GM19467 (cell line): ENCODE measurements at regions not wholly inside any gene's neighbourhood (a gene's known extent, or its start where the extent isn't known, plus 50 kb on each side); places are given as distances from the start of the nearest gene placed in this dataset.
"Not testable (repeated sequence)": the region's sequence is repeated elsewhere in the genome, so short reads cannot be mapped to it uniquely, and the experiment has no call there.

Source experiments
- ATAC-seq: cut with Tn5 transposase; IDR thresholded peaks from one replicate; pipeline ENCODE4 v1.9.1; 2021; ENCODE audit warnings: mild to moderate bottlenecking, moderate library complexity; ENCODE audit not compliant: unreplicated experiment

DNA sequence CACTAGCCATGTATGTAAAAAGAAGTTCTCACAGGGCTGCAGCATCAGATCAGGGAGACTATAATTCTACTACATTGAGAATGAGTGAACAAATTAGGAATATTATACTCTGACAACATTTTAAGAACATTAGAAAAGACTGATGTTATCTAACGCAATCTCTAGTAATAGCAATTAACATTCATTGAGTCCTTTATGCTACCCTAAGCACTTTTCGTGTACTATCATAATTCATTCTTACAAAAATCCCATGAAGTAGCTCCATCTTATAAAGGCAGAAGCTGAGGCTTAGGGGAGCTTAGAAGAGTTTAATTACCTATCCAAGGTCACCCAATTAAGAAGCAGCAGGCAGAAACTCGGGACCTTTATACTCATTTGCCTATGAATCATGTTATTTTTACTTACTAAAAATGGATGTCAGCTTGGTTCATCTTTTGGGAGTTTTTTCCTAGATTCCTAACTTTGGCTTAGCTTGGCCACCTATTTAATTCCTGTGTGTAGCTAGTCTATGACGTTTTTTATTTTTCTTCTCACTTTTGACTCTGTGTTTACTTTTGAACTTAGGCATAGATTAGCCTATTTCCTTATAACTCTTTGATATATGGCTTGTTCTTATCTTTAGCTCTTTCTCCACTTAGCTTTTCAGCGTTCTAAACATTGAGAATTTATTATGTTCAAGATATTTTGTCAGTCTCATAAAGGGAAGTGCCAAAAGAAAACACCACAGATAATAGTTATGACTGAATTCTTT lies 333.5 kb upstream of the DCN start:
- ATAC-seq, result no peak

DNA sequence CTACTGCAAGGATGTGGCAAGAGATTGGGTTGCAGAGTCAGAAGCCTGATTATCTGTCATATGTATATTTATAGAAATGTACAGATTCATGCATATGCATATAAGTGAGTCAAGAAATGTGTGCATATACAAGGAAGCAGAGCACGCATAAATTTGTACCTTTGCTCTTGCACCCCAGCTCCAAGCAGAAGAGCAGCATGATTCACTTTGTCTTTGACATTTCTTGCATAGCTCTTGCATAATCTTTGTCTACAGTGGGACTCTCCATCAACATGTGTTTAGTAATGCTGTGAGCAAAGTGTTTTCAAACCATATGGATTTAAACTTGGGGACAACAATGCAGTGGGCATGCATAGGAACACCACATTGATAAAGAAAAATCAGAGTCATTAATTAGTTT lies 330.7 kb upstream of the DCN start:
- ATAC-seq, result no peak

DNA sequence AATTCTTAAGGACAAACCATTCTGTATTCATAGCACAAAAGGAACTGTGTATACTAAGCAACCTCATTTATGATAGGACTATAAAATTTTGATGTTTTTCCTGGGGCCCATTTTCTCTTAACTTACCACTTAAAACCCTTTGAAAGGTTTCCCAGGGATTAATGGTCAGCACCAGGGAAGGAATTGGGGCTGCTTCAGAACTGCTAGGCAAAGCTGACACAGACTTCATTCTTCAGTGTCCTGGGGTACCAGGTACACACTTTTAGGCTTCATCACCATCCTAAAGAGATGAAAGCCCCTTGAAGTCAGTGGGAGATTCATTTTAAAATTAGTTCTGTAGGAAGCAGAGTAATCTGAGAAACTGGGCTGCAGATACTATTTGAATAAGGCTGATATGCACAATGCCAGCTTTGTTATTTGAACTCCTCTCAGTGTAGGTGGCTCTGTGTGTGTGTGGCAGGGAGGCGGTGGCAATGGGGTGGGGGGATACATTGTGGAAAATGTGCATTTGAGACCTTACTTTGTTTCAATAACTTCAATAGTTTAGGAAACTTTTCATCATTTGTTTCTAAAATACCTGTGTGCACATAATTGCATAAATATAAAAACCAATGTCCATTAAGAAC lies 329.3 kb upstream of the DCN start:
- ATAC-seq, result no peak

DNA sequence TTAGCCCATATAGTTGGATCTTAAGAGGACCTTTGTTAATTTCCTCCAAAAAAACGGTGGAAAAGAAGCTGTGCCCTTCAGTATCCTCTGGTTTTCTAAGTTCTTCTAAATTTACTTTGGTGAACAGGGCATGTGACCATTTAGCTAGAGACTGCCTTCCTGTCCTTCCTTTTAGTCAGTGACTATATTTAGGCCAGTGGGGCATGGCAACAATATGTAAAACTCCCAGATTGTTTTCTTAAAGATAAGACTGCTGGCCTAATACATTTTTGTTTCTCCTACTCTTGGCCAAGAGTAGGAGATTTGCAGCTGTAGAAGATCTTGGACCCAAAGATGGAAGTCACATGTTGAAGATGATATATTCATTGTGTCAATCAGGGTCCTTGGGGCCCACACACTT lies 325.1 kb upstream of the DCN start:
- no peak for ATAC-seq

DNA sequence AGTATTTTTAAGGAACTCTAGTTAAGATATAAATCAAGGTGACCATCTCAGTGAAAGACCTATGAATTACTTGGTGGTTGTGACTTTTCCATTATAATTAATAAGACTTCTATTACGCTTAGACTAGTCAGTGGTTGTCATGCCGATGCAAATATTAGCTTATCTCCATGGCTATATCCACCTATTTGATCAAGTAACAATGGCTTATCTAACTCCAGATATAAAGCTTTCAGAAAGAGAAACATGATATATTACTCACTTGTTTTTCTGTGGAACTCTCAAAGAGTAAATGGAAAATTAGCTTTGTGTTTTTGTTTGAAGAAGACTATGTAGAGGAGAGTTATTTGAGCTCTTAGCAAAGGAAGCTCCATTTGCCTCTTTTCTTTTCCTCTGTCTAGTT lies 323.8 kb upstream of the DCN start:
- no peak for ATAC-seq

DNA sequence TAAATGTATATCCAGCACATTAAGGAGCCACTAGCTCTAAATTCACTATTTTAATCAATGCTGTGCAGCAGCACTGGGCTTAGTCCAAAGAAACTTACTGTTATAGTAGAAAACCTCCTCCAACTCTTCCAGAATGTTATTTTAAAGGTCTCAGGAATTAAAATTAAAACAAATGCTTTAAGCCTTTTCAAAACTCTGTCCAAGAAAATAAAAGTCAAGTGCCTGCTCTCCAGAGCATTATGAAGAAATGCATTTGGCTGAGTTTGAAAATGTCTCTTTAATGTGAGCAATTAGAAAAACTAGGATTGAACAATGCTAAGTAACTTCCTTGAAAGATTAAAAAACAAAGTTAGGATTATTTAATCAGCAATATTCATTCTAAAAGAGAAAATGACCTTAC lies 322.4 kb upstream of the DCN start:
- no peak for ATAC-seq

DNA sequence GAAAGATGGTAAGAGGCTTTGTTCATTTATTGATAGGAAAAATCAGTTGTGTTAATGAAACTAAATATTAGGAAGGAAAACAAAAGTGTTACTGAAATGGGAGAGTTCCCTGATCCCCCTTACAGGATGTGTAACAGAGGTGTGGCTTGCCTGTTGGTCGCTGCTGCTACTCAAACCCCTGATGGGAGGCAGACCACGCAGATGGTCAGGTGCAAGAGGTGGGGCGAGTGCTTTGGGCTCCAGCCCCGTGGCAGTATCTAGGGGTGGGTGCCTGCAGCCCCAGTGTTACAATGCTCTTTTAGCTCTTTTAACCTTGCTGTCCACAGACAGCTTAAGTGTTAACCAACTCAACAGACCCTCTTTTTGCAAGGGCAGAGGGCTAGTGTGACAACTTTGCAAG lies 319.6 kb upstream of the DCN start:
- ATAC-seq, result no peak

DNA sequence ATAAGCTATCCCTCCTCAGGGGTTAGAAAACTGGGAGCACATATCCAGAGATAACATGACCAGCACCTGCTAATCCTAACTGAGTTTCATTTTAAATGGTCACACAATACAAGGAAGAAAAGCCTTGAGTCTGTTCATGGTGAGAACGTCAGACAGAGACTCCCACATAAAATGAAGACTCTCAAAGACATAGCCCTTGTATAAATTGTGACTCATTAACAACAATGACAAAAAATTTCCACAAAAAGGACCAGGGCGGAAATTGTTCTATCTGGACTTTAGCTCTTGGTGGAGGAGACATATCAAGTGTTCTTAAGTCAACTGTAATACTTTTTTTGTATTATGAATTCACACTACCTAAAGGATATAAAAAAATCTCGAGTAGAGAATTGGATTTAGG lies 313.7 kb upstream of the DCN start:
- no peak for ATAC-seq

DNA sequence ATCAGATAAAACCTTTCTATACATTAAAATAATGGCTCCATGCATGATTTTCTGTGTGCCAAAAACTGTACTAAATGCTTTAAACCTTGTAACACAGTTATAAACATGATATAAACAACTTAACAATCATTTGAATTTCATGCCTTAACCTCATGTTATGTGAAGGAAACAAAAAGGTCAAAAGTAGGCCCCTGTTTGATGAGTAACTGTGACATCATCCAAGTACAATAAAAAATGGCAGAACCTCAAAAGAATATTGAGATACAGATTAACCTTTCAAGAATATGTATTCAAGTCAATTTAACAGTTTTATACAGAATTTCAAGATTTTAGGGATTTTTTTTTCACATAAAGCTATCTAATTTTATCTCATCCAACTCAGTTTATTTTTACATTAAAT lies 310.7 kb upstream of the DCN start:
- no peak for ATAC-seq

DNA sequence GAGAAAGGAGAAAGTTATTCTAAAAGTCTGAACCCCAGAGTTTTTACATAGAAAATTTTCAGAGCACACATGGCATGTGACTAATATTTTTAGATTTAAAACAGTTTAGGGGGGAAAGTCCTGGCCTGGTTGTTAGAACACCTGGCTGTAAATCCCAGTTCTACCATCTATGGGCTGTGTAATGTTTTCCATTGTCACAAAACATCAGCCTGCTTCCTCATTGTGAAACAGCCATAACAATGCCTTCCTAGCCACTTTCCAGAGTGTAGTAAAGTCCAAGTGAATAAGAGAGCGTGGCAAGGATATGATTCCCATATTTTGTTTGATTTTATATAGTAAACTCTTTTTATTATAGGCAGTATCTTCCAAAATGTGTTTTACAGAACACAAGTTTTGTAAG lies 310.0 kb upstream of the DCN start:
- no peak for ATAC-seq

DNA sequence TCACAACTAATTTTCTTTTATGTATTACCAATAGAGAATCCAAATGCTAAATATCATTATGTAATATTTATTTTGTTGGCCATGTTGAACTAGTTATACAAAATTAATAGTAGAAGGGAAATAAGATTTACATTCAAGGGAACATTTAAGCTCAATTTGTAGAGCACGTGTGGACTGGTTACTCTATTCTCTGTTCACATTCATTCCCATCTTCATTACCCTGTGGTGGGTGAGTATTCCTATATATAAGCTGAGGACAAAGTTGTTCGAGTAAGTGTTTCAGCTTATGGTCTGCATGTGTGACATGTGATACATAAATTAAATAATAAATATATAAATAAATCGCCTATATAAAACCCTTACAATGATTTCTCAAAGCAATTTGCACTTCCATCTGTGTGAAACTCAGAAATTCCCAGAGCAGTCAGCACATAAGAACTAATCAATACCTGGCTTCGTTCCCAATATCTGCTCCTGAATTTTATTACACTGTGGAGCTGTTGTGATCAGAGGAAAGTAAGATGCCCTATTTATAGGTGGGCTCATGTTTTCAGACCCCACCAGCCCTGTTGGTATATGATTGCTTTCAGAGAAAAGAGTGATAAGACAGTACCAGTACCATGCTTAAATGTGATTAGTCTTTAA lies 308.2 kb upstream of the DCN start:
- ATAC-seq, result no peak

DNA sequence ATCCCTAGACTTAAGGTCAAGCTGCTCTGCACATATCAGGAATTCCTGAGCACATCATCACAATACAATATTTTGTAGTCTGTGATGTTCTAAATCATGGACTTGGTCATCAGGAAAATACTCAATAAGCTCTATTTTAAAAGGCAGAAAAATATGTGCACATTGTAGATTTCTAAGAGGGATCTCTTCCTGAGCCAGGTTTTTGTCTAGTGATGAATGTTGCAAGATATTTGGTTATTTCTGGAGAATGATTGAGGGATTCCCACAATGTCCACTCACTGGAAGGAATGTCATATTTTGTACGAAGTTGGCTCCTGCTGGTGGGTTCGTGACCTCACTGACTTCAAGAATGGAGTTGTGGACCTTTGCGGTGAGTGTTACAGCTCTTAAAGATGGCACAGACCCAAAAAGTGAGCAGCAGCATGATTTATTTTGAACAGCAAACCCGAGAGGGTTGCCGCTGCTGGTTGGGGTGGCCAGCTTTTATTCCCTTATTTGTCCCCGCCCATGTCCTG lies 300.9 kb upstream of the DCN start:
- no peak for ATAC-seq

DNA sequence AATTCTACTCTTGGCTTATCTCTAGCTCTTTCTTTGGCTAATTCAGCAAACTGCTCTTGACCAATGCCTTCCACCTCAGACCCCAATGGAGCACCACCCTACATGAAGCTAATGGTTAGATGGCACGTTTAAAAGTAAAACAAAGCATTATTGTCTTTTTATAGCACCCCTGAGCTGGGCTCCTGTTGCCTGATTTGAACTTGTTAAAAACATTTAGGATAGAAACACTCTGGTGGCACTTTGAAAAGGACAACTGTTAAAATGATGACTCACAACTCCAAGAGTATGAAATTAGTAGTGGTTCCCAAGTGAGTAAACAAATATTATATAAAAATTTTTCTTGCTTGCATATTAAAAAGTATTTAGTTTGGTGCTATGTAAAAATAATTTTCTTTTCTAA lies 299.6 kb upstream of the DCN start:
- ATAC-seq, result no peak

DNA sequence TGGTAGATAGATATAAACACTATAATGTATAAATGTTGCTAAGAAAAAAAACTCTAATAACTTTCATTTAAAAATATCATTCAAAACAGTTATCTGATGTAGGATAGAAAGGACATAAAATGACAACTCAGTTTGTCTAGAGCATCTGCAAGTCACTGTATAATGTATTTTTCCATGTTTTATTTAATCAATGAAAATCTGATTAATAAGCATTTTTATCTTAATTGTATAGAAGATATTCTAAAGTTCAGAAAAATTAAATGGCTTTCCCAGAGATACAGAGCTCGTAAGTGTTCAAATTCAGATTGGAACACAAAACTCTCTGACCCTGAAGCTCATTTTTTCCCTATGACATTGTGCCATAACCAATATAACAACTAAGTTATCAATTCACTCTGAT lies 295.9 kb upstream of the DCN start:
- no peak for ATAC-seq

DNA sequence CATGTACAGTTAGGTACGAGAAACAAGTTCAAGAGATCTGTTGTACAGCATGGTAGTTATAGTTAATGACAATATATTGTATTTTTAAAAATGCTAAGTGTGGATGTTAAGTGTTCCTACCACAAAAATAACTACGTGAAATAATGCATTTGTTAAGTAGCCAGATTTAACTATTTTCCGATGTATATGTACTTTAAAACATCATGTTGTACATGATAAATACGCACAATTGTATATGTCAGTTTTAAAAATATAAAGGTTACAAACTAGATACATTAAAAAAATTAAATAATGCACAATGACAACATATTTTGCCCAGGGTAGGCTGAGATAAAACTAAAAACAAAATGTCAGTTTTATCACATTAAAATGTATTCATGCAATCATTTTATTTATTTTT lies 285.1 kb upstream of the DCN start:
- no peak for ATAC-seq

DNA sequence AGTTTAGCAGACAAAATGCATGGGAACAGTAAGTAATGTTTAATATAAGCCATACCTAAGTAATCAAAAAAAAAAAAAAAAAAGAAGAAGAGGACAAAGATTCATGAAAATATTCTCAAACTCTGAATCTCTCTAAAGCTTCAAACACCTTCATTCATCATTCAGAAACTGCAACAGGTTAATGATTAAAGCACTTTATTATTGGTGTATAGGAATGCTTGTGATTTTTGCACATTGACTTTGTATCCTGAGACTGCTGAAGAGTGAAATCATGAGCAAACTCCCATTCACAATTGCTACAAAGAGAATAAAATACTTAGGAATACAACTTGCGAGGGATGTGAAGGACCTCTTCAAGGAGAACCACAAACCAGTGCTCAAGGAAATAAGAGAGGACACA lies 278.4 kb upstream of the DCN start:
- no peak for ATAC-seq

DNA sequence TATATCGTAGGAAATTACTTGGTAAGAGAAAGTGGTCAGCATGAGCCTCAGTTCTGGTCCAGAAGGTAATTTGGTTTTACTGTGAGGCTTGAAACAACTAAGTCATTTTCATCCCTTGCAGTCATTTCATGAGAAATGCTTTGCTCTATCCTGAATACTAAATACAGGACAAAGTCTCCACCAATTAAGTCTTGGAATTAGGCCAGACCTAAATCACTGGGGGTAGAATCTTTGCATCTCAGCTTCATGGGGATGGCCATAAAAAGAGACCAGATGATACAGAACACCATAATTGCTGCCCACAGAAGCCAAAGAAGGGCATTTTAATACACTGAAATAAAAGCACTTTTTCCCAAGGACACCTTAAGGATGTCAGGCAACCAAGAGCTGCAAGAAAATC lies 277.9 kb upstream of the DCN start:
- ATAC-seq, result no peak

DNA sequence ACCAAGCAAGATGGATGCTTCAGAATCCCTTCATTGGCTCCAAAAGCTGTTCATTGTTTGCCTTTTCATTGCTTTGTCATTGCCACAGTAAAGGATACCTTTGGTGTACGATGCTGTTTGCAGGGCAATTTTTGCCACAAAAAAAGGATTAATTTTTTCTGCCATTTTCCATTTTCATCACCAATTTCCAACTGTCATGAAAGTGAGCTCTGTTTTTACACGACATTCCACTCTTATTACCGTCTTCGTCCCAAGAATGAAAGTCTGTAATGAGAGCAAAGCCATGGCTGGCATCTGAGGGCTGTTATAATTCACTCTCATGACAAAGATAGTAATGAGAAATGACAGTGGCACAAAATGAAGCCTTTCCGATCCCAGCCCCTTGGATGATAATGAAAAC lies 272.7 kb upstream of the DCN start:
- no peak for ATAC-seq

DNA sequence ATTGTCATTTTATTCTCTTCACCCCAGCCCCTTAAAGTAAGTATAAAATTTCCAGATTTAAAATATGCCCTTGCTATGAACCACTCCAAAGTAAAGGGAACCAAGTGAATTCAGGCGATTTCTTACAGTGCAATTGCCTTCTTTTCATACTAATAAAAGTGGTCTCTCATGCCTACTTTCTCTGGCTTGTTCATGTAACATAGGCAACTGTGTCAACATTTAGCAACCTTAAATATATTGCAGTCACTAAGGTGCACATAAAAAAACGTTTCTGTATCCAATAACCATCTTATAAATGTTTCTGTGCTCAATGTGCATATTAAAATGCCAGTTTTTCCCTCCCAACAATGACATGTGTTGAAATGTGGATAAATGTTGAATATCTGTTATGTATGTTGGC lies 271.6 kb upstream of the DCN start:
- ATAC-seq, result no peak

DNA sequence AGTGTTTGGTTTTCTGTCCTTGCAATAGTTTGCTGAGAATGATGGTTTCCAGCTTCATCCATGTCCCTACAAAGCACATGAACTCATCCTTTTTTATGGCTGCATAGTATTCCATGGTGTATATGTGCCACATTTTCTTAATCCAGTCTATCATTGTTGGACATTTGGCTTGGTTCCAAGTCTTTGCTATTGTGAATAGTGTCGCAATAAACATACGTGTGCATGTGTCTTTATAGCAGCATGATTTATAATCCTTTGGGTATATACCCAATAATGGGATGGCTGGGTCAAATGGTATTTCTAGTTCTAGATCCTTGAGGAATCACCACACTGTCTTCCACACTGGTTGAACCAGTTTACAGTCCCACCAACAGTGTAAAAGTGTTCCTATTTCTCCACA lies 269.8 kb upstream of the DCN start:
- not testable (repeated sequence) for ATAC-seq

DNA sequence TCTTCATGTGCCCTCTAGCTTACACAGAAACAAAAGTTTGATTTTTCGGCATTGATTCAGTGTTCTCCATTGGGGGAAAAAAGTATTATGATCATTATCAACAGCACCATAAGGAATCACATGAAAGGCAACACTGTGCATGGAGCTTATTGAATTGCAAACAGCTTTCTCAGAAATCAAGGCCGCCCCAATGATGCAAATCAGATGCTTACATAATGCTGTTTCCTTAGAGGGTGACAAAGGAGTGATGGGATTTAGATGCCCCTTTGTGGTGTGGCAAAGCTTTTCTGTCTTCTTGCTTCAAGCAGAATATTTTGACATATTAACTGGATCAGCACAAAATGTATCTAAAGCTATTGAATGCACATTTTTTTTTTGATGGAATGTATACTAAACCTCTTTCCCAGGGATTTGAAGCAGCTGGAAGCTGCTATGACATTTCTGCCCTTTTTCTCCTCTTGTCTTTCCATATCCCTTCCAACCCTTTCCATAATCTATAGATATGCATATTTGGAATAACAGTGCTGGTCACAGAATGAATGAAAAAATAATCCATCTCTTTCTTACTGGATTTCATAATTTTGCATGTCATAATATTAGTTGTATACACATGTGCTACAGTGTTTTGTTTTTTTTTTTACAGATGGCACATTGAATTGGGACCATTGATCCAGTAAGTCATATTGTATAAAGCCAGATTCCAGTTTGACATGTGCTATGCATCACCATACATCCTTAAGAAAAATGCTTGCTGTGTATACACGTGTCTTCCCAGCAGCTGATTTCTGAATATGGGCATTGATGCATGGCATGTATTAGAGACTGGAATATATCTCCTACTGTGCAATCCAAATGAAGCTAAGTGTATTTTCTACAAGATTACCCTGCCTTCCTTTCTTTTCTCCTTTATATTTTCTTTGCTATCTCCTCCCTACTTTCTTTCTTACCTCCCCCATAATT lies 259.7 kb upstream of the DCN start:
- no peak for ATAC-seq
